Osteocyte (in vitro differentiated cells): ENCODE measurements at regions not wholly inside any gene's neighbourhood (a gene's known extent, or its start where the extent isn't known, plus 50 kb on each side); places are given as distances from the start of the nearest gene placed in this dataset.

ENCODE experiments used
- DNase-seq: peaks from one replicate; pipeline ENCODE4 v3.0.0; 2021; ENCODE audit warnings: mixed read lengths; ENCODE audit not compliant: unreplicated experiment; ENCODE audit errors: extremely low spot score
- H3K27ac Mint-ChIP-seq: one replicate; pipeline ENCODE4 v1.8.0; 2021; ENCODE audit warnings: mild to moderate bottlenecking, mixed read lengths; ENCODE audit not compliant: unreplicated experiment
- H3K27me3 Mint-ChIP-seq: one replicate; pipeline ENCODE4 v1.8.0; 2021; ENCODE audit warnings: mixed read lengths; ENCODE audit not compliant: unreplicated experiment
- H3K36me3 Mint-ChIP-seq: one replicate; pipeline ENCODE4 v1.8.0; 2021; ENCODE audit warnings: mixed read lengths; ENCODE audit not compliant: unreplicated experiment
- H3K4me1 Mint-ChIP-seq: one replicate; pipeline ENCODE4 v1.8.0; 2021; ENCODE audit warnings: mixed read lengths; ENCODE audit not compliant: unreplicated experiment
- H3K4me3 Mint-ChIP-seq: one replicate; pipeline ENCODE4 v1.8.0; 2021; ENCODE audit warnings: mild to moderate bottlenecking, moderate library complexity, mixed read lengths; ENCODE audit not compliant: unreplicated experiment
- H3K9me3 Mint-ChIP-seq: one replicate; pipeline ENCODE4 v1.8.0; 2021; ENCODE audit warnings: mixed read lengths; ENCODE audit not compliant: unreplicated experiment
- TF ChIP-seq, protein P1 (sequence below): fragments of 200-600 bp; sonication (generic); IDR thresholded peaks from 2 replicates; pipeline ENCODE4 v1.5.0; 2021; ENCODE audit warnings: antibody characterized with exemption, mild to moderate bottlenecking, moderate library complexity

DNA sequence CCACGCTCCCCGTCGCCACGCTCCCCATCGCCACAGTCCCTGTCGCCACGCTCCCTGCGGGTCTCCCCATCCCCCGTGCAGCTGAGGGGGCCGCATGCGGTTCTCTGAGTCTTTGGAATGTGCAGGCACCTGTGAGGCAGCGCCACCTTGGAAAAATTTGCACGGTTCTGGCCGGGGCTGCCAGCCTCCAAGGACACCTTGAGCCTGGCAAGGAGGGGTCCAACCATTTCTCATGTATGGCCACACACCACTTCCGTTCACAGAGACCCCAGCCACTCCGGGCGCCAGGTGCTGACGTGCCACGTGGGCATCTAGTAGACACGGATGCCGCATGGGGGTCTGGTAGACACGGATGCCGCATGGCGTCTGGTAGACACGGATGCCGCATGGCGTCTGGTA, 70.5 kb upstream of the ADGRA1 start:
- H3K27ac Mint-ChIP-seq, result no peak overlapping the region
- H3K4me1 Mint-ChIP-seq, result no peaks in the 10 kb centered on the region
- H3K27me3 Mint-ChIP-seq, result no peaks in the 10 kb centered on the region
- no peaks in the 10 kb centered on the region for H3K9me3 Mint-ChIP-seq
- DNase-seq, result no peak
- TF ChIP-seq, protein P1, sequence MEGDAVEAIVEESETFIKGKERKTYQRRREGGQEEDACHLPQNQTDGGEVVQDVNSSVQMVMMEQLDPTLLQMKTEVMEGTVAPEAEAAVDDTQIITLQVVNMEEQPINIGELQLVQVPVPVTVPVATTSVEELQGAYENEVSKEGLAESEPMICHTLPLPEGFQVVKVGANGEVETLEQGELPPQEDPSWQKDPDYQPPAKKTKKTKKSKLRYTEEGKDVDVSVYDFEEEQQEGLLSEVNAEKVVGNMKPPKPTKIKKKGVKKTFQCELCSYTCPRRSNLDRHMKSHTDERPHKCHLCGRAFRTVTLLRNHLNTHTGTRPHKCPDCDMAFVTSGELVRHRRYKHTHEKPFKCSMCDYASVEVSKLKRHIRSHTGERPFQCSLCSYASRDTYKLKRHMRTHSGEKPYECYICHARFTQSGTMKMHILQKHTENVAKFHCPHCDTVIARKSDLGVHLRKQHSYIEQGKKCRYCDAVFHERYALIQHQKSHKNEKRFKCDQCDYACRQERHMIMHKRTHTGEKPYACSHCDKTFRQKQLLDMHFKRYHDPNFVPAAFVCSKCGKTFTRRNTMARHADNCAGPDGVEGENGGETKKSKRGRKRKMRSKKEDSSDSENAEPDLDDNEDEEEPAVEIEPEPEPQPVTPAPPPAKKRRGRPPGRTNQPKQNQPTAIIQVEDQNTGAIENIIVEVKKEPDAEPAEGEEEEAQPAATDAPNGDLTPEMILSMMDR, result no peak
- no peaks in the 10 kb centered on the region for H3K36me3 Mint-ChIP-seq
- H3K4me3 Mint-ChIP-seq, result no peak overlapping the region

DNA sequence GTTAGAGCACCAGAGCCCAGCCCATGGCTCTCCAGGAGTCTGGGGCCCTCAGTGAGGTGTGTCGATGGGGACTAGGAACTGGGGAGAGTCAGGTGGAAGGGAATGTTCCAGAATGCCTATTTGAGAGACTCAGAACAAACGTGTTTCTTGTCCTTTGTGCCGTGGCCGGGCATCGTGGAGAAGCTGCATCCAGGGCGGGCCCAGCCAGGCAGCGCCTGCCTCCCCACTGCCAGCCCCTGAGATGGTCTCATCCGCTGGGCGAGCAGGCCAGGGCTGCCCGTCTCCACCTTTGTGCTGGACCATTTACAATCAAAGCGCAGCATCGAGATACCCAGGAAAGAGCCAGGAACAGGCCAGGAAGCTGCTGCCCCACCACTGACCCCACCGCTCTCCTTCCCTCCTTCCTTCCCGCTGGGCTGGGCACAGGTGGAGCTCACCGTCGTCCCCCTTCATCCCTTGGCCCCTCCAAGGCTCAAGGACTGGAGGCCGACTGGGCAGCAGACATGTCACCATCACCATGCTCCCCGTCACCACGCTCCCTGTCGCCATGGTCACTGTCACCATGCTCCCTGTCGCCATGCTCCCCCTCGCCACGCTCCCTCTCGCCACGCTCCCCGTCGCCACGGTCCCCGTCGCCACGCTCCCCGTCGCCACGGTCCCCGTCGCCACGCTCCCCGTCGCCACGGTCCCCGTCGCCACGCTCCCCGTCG, 71.1 kb upstream of the ADGRA1 start:
- no peak overlapping the region for H3K4me3 Mint-ChIP-seq
- H3K9me3 Mint-ChIP-seq, result no peaks in the 10 kb centered on the region
- H3K4me1 Mint-ChIP-seq, result no peaks in the 10 kb centered on the region
- no peak for DNase-seq
- H3K27ac Mint-ChIP-seq, result no peak overlapping the region
- H3K36me3 Mint-ChIP-seq, result no peaks in the 10 kb centered on the region
- TF ChIP-seq, protein P1, result no peak
- no peaks in the 10 kb centered on the region for H3K27me3 Mint-ChIP-seq

DNA sequence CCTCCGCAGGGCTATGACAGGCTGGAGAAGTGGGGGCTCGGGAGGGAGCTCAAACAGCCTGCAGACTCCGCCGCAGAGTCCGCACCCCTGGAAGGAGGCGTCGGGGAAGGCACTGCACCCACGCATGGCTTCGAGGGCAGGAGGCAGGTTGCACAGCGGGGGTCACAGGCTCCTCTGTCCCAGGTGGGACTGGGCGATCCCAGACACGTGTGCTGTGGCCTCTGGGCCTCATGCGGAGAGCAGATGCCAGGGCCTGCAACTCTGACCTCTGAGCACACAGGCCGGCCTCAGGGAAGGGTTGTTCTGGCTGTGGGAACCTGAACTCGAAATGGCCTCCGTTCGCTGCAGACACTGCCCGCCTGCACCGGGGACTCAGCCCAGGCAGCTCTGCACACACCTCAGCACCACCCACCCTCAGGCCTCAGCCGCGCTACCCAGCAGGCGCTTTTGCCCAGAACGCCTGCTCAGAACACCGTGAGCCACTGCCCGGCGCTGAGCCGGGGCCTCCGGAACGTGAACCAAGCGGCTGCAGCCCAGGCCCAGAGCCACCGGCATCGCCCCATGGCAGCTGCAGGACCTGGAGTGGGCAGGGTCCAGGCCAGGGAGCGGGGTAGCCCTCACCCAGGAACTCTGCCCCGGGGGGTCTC, 71.8 kb upstream of the ADGRA1 start:
- DNase-seq, result no peak
- no peaks in the 10 kb centered on the region for H3K9me3 Mint-ChIP-seq
- H3K27ac Mint-ChIP-seq, result no peak overlapping the region

DNA sequence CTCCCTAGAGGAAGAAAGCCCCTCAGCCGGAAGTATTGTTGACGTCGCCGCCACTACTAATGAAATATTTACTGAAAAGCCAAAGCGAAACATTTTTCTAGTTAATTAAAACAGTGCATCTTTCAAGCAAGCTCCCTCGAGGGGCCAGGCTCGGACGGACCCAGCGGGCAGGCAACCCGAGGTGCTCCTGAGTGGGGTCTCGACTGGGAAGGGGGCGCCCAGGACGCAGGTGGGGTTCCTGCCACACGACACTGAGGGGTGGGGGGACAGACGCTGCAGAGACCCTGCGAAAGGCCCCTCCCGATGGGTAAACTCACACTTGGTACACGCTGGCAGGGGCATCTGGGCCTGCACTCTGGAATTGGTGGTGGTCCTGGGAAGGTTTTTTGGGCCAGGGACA, 72.4 kb upstream of the ADGRA1 start:
- DNase-seq, result no peak
- Mint-ChIP-seq H3K4me3 (no peak overlapping the region), H3K27ac (no peak overlapping the region), H3K4me1 (no peaks in the 10 kb centered on the region), H3K27me3 (no peaks in the 10 kb centered on the region), H3K9me3 (no peaks in the 10 kb centered on the region), H3K36me3 (no peaks in the 10 kb centered on the region)
- TF ChIP-seq, protein P1, result no peak

More for the DNA sequence above, 71.8 kb upstream of the ADGRA1 start:
- Mint-ChIP-seq H3K27me3 (no peaks in the 10 kb centered on the region), H3K4me1 (no peaks in the 10 kb centered on the region), H3K4me3 (no peak overlapping the region), H3K36me3 (no peaks in the 10 kb centered on the region)
- TF ChIP-seq, protein P1, result no peak

DNA sequence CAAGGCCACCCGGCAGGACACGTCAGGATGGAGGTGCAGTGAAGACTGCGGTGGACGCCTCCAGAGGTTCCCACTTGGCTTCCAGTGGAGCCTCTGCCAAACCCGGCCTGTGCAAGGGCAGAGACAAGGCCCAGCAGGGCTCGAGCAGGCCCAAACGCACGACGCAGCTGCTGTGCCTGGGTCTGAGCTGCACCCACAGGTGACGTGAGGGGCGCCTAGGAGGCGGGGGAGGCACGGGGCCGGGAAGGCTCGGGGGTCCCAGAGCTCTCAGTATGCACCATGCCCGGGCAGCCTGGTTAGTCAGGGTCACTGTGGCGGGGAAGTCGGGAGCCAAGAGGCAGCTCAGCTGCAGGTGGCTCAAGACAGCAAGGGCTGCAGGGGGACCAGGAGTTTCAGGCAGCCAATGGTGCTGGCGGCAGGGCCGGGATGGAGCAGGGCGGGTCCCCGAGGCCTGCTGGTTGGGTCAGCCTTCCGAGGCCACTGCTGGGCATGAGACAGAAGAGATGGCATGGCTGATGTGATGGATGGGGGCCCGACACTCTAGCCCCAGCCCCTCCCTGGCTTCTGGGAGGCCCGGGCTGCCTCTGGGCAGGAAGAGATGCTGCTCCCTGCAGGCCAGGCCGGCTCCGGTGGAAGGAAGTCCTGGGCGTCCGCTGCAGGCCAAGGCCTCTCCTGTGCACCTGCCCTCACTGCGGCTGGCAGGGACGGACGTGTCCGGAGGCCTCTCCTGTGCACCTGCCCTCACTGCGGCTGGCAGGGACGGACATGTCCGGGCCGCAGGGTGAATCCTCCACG, 72.2 kb upstream of the CFAP46 start:
- Mint-ChIP-seq H3K4me1 (no peaks in the 10 kb centered on the region), H3K9me3 (no peaks in the 10 kb centered on the region), H3K4me3 (no peak overlapping the region), H3K27me3 (no peaks in the 10 kb centered on the region), H3K36me3 (no peaks in the 10 kb centered on the region), H3K27ac (no peak overlapping the region)
- TF ChIP-seq, protein P1, result no peak
- DNase-seq, result no peak
